GM18517 (cell line): ENCODE measurements at regions not wholly inside any gene's neighbourhood (a gene's known extent, or its start where the extent isn't known, plus 50 kb on each side); places are given as distances from the start of the nearest gene placed in this dataset.
"Not testable (repeated sequence)": the region's sequence is repeated elsewhere in the genome, so short reads cannot be mapped to it uniquely, and the experiment has no call there.

Source experiments
- ATAC-seq: cut with Tn5 transposase; IDR thresholded peaks from one replicate; pipeline ENCODE4 v1.9.1; 2021; ENCODE audit warnings: mild to moderate bottlenecking, moderate library complexity; ENCODE audit not compliant: unreplicated experiment

DNA sequence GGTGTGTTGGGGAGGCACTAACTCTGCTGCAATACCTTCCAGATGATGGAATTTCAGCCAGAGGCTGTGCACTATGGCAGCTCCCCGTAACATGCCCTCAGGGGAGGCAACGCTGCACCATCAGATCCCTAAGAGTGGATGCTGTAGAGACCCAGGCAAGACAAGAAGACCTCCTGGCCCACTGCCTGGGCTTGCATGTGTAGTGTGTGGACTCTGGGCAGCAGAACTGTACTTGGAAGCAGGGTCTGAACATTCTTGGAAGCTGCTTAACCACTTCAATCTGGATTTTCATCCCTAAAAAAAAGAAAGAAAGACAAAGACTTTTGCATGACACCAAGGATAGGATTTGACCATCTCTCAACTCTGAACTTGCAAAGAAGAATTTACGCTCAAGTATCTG is 297.5 kb upstream of the NRP1 start:
- no peak for ATAC-seq

DNA sequence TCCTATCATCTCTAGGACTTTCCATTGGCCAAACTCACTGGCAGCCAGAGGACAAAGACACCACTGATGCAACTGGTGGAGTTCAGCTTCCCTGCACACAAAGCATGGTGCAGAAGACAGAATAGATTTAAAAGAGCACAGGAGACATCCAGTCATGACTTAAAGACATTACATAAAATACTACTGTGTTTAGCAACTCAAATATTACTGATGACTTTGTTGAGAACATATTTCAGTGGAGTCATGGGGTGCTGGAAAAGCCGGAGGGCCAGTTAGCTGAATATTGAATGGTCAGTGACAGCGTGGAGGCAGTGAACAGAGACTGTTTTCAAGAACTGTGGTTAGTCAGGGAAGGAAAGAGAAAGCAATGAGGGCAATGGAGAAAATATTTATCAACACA is 296.3 kb upstream of the NRP1 start:
- no peak for ATAC-seq

DNA sequence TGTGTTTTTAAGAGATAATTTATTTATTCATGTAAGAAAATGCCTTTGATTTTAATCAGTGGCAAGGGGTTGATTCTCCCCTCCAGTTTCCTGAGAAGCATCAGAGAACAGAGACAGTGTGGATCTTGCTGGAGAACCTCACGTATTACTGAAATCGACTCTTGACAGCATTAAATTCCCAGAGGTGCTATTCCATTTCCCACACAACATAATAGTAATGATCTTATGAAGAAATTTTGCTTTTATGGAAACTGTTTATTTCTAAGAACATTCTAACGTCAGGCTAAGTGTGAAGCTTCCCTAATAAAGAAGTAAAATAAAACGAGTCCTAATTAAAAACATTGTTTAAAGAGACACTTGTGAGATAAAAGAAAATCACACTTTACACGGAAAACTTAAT is 293.1 kb upstream of the NRP1 start:
- ATAC-seq, result no peak

DNA sequence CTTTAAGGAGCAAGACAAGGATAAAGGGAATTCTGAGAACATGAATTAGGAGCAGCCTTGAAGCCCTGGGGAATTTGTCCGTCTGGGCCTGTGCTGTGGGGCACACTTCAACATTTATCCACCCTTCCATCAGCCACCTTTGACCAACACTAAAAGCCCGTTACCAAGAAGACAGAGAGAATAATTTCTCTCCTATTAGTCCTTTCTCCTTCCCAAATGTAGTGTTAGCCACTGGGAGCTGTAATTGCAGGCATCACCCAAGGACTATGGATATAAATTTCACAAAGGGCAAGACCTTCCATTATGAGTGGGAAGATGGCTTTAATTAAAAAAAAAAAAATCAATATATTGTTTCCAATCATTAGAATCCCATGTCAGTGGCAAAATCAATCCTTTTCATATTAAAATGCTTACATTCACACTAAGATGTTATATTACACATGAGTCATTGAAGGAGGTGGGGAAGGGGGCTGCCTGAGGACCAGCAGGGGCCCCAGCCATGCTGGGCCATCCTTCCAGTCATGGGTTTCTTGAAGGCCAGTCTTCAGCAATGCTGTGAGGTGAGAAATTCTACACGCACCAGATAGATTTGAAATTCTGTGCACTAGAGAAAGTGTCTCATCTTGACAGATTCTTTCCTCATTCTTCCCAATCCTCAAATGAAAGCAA is 292.5 kb upstream of the NRP1 start:
- ATAC-seq, result no peak

DNA sequence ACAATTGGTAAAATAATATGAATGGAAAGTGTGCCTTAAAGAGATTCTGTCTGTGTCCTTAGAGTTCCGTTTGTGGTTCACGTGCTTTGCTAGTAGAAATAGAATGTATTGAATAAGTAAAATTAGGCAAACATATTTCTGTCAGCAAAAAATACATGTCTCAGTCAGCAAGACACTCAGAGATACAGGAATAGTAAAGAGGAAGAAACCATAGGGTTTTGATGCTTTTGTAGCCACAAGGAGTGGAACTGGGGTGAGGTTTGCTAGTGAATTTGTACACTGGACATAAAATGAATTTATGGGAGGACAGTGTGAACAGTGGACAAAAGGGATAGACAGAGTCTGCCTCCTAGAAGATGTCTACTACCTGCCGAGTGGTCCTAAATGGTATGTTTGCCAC is 289.2 kb upstream of the NRP1 start:
- no peak for ATAC-seq

DNA sequence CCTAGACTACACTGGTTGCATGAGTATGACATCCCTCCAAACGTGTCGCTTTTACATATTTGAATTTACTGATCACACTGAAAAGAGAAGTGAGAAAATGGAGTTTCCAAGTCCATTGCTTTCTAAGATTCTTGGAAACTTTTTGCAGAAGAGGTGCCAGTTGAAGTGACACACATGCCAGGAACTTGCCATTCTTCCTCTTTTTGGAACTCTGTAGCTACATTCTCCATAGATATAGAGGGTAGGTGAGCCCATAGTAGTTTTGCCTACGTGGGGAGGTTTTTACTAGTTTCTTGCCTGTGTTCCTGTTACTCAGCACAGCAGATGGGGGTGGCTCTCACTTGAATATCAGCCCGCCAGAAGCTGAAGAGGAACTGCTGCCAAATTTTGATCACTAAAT is 286.6 kb upstream of the NRP1 start:
- no peak for ATAC-seq

DNA sequence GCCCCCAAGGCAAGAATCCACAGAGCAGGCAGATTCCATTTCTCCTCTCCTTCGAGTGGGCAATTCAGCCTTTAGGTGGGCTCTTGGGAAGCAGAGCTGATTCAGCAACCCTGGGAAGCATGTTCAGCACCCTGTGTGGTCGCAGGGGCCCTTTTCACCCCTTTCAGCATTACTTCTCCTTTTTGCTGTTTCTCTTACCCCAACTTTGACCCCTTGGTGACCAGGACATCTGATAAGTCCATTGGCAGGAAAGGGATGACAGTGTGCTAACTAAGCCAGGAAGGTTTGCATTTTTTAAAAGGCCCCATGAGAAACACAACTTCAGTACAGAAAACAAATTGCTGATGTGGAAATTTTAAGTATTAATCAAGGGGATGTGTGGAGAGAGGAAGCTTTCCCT is 283.7 kb upstream of the NRP1 start:
- no peak for ATAC-seq

DNA sequence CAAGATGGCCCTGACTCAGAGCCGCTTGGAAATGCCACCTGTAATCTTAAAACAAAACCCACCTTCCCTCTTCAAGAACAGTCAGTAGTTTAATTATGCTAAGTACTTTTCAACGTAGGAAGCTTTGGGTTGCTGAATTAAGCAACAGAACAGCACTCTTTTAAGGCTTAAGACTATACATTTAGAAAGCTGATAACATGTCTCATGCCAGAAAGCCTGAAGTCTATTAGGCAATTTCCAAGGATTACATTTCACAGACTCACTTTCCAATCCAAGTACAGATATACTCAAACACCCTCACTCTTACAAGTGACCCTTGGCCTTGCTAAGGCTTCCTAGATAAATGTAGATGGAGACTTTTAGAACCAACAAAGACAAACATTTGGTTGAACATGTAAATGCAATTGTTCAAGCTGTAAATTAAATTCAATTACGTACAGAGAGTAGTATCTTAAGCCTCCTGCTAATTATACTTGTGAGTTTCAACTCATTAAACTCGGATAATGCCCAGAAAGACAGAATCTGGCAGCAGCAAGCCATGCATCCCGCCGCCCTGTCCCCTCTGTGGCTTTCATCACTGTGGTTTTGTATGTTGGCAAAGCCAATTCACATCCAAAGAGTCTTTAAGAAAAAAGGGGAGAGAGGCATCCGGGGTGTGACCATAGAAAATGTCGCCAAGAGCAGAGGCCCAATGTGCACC is 283.1 kb upstream of the NRP1 start:
- ATAC-seq, result no peak

DNA sequence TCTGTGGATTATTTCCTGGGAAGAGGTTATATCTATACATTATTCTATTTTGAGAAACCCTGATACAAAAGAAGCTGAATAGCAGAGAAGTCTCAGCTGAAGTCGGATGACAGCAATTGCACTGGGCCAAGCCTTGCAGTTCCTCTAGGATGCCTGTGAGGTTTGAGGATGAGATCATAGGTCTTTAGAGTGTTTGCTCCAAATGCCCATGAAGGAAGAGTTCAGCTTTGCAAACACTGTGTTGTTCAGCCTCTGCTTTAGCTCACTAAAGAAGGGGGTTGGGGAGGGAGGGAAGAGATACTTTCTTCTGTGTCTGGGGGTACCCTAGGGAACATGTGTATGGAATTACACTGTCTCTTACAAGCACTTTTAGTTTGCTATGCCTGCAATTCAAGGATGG is 282.5 kb upstream of the NRP1 start:
- ATAC-seq, result no peak

DNA sequence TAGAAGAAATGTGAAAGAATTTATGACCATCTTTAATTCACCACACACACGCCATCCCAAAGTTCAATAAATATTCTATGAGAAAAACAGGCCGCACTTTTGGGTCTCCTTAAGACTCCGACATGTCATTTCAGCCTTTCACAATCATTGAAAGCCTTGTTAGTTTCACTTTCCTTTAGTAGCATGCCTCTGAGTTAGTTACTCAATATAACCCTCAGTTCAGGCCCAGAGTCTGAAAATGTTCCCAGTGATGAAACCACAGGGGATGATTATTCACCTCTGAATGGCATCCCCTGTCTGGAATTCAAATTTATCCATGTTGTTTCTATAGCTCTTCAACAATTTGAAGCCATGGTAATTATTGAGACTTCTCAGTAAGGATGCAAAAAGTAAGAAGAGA is 278.1 kb upstream of the NRP1 start:
- no peak for ATAC-seq

DNA sequence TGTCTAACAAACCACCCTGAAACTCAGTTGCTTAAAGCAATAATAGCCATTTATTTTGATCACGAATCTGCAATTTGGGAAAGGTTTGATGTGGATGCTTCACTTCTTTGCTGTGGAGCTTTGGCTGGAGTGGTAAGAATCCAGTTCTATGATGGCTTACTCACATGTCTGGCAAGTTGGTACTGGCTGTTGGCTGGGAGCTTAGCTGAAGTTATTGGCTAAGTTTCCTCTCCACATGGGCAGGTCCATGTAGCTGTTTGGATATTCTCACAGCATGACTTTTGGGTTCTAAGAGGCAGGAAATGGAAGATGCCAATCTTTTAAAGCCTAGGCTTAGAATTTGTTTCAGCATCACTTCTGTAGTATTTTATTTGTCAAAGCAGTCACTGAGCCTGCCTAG is 277.6 kb upstream of the NRP1 start:
- ATAC-seq, result no peak

DNA sequence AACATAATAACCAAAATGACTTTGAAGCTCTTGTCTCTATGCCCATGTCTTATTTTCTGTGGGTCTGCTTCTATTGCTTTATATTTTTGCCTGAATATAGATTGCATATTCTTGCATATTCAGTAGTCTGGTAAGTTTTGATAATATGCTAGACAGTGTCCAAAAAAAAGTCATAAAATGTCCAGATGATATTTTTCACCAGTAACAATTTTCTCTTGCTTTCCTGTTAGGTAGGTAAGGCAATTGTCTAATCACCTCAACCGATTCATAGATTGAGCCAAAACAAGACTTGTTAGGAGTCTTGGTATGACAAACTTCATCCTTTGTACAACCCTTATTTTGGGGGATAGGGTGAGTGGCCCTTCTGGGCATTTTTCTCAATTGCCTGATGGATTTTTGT is 277.0 kb upstream of the NRP1 start:
- no peak for ATAC-seq

DNA sequence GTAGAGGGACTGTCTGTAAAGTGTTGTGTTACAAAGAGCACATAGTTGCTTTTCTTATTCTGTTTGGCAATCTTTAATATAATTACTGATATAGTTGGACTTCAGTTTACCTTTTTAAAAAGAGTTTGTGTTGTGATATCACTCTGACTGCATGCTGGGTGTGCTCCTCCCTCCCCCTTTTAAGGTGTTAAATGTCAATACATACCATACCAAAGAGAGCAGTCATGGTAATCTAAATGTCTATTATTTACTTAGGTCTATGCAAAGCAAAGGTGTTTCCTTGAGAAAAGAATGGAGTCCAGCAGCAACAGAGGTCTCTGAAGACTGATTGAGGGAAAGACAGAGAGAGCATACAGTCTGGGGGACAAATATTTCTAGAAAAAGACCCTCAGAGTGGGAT is 275.1 kb upstream of the NRP1 start:
- no peak for ATAC-seq

DNA sequence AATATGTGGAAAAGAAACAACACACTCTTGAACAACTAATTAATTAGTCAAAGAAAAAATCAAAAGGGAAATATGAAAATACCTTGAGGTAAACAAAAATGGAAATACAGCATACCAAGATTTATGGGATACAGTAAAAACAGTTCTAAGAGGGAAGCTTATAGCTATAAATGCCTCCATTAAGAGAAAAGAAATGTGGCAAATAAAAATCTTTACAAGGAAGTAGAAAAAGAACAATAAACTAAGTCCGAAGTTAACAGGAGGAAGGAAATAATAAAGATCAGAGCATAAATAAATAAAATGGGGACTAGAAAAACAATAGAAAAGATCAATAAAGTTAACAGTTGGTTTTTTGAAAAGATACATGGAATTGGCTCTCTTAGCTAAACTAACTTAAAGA is 267.8 kb upstream of the NRP1 start:
- no peak for ATAC-seq

DNA sequence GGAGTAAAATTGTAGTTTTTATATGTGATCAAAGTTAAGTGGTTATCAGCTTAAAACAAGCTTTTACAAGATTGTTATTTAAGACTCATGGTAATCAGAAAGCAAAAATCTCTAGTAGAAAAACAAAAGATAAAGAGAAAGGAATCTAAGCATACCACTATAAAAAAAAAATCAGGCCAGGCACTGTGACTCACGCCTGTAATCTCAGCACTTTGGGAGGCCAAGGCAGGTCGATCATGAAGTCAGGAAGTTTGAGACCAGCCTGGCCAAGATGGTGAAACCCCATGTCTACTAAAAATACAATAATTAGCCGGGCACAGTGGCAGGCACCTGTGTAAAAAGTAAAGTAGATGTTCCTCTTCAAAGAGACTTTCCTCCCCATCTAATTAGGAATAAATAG is 265.9 kb upstream of the NRP1 start:
- no peak for ATAC-seq

DNA sequence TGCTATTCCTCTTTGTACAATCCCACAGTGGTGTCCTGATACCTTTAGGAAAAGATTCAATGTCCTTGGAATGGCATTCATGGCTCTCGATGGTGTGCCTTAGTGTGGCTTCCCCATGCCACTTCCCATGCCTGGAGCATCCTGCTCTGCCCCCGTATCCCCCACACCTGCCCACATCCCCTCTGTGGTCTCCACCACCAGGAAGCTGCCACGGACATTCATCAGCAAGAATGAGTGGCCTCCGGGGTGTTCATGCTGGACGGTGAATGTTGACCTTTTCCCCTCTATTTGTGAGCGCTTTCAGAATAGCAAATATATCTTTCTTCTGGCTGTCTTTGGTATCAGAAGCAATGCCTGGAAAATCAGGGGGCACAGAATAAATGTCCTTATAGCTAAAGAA is 262.0 kb upstream of the NRP1 start:
- no peak for ATAC-seq

DNA sequence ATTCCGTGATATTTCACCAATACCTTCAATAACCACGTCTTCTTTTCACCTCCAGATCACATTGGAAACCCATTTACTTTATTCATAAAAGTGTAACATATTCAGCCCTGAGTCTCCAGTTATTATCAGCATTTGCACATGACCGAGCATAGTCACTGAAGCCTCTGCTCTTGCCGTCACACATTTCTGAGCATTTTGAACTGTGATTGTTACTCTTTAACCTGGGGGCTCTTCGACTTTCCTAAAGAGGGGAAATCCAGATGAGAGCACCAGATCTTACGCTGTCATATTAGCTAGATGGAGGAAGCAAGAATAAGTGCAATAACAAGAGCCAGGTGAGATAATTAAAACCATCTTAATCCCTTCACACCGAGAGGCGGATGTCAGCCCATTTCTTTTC is 260.0 kb upstream of the NRP1 start:
- no peak for ATAC-seq

DNA sequence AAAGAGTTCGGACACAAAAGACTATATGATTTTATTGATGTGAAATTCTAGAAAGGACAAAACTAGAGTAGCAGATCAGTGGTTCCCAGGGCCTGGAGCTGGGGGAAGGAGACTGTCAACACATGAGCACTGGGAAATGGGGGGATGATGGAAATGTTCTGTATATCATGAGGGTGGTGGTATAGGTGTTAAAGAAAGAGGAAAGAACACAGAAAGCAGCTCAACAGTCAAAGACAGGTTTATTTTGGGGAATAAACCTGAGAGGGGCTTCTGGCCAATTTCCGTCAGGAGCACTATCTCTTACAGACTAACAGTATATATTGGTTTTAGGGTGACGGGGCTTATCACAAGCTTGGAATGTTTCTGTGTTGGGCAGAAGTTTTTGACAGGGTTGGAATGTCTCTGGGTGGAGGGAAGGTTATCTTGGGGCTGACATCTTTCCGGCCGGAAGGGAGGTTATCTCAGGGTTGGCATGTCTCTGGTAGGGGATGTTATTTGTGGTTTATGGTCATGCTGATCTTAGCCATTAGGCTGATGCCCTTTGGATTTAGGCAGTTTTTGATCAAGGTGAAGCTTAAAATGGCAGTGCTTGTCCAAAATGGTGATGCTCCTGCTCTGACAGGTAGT is 254.6 kb upstream of the NRP1 start:
- ATAC-seq, result no peak

DNA sequence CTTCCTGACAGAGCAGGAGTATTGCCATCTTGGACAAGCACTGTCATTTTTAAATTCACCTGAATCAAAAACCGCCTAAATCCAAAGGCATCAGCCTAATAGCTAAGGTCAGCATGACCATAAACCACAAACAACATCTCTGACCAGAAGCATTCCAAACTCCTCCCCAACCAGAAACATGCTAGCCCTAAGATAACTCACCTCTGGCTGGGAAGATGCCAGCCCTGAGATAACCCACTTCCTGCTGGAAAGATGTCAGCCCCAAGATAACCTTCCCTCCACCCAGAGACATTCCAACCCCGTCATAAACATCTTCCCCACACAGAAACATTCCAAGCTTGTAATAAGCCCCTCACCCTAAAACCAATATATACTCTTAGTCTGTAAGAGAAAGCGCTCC is 250.1 kb upstream of the NRP1 start:
- not testable (repeated sequence) for ATAC-seq

DNA sequence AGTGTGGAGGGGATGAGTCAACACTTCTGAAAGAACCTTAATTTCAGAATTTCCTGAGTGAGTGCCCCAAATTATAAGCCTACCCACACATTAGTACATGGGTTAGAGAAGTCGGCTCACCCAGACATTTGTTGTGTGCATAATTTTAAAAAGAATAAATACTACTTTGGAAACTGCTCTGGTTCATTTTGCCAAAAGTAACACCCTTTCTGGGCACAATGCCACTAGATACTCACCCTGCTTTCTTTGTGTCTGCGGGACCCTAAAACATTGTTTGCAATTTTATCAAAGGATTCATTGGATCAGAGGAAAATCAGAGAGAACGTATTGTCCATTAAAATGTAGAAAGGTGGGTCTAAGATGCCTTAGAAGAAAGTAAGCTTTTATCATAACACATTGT is 245.5 kb upstream of the NRP1 start:
- ATAC-seq, result no peak

DNA sequence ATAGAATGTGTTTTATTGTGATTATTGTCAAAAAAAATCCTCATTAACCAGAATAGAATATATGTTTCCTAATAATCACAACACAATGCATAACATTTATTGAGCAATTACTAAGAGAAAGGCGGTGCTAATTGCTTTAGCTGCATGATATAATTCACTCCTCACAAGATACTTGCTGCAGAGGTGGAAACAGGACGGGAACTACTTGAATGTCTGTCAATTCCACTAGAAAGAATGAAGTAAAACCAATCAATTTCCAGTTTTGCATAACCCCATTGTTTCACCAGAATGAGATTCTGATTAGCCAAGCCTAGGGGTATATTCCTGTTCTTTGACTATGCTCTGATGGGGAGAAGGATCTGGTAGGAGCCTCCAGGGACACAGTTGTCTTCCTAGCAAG is 239.1 kb upstream of the NRP1 start:
- no peak for ATAC-seq

DNA sequence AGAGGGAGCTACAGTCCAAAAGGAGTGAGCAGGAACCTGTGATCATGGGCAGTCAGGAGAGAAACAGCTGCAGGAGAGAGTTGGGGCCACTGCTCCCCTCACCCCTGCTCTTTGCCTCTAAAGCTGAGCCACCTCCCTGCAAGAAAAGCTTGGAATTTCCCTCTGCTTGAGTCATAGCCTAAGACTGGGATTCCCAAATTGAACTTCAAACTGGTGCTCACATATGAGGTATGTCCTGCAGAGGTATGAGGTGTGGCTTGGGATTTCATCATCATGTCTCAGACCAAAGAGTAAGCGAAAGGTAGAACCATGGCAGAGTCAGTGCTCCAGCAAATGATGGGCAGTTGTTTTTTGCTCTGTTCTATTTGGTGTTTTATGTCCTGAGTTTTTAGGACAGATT is 237.1 kb upstream of the NRP1 start:
- ATAC-seq, result no peak

DNA sequence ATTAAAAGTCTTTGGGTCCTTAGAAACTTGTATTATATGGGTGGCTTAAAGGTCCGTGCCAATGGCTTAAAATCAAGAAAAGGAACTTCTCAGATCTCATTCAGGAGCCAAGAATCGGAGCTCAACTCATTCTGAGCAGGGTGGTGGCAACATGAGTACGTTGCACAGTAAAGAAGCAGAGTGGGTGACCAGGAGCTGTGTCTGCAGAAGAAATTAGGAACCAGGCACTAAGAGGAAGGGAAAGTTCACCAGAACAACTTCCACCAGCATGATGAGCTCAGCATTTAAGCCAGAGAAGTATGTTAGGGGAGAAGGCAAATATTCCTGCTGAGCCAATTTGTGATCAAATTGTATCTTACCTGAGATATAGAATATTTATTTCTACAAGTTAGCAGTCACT is 236.0 kb upstream of the NRP1 start:
- no peak for ATAC-seq
